Heart left ventricle (tissue), 16 donors: ENCODE measurements at regions not wholly inside any gene's neighbourhood (a gene's known extent, or its start where the extent isn't known, plus 50 kb on each side); places are given as distances from the start of the nearest gene placed in this dataset.

Experiments
- ATAC-seq, 4 donors: fragments of 200-7000 bp; cut with Tn5 transposase; one replicate each; pipeline ENCODE4 v1.9.1; 2020 to 2022; ENCODE audit warnings: moderate library complexity in 4 of 4, mild to moderate bottlenecking in 3 of 4, moderate number of reproducible peaks in 1 of 4
- DNase-seq, 5 donors: peaks; one replicate each; pipeline ENCODE4 v3.0.0-alpha.2; 2020
- H3K27ac ChIP-seq, 12 donors: fragments of 200-600 bp; sonication (generic) in 4 of 12; one replicate each; pipeline versions ENCODE4 v1.5.0 to v1.8.0; 2016 to 2022; ENCODE audit warnings: mild to moderate bottlenecking in 2 of 12
- H3K27me3 ChIP-seq, 9 donors: fragments of 200-600 bp; sonication (generic) in 2 of 9; one replicate each; pipeline versions ENCODE4 v1.5.1 to v1.8.0; 2016 to 2022; ENCODE audit warnings: mild to moderate bottlenecking in 3 of 9
- H3K36me3 ChIP-seq, 9 donors: fragments of 200-600 bp; sonication (generic) in 2 of 9; one replicate each; pipeline versions ENCODE4 v1.5.0 to v1.8.0; 2018 to 2022; ENCODE audit warnings: mild to moderate bottlenecking in 2 of 9
- H3K4me1 ChIP-seq, 12 donors: fragments of 200-600 bp; sonication (generic) in 4 of 12; one replicate each; pipeline versions ENCODE4 v1.5.0 to v1.8.0; 2016 to 2022; ENCODE audit warnings: mild to moderate bottlenecking in 3 of 12
- H3K4me3 ChIP-seq, 12 donors: fragments of 200-600 bp; sonication (generic) in 4 of 12; one replicate each; pipeline versions ENCODE4 v1.5.0 to v1.8.0; 2017 to 2022; ENCODE audit warnings: mild to moderate bottlenecking in 9 of 12, moderate library complexity in 4 of 12
- H3K9me3 ChIP-seq, 12 donors: fragments of 200-600 bp; sonication (generic) in 4 of 12; one replicate each; pipeline versions ENCODE4 v1.5.0 to v1.8.0; 2016 to 2022; ENCODE audit warnings: mild to moderate bottlenecking in 1 of 12
- POLR2A ChIP-seq, 2 donors: fragments of 450-650 bp; IDR thresholded peaks; one replicate each; pipeline ENCODE4 v1.6.1; 2017; ENCODE audit warnings: antibody characterized with exemption in 2 of 2, mild to moderate bottlenecking in 2 of 2, moderate library complexity in 2 of 2
- WGBS, 4 donors: extraction: QIAGEN DNeasy Blood & Tissue Kit in 2 of 4; methylation state at CpG; one replicate each; pipeline versions ENCODE4 v1.1.5 to v1.1.7; 2013 to 2018; 5-methylcytosine and 5-hydroxymethylcytosine counted together
- intact Hi-C, 10 donors: fragments of 100-400 bp; cut with DNase I; formaldehyde crosslinking; loops; one replicate each; pipeline versions ENCODE4 v1.11.1 to v1.14.2; 2022
- TF ChIP-seq, protein P1 (sequence below), 12 donors: fragments of 200-600 bp; sonication (generic) in 4 of 12; IDR thresholded peaks; one replicate each; pipeline versions ENCODE4 v1.5.0 to v1.8.0; 2018 to 2022; ENCODE audit warnings: antibody characterized with exemption in 12 of 12, mild to moderate bottlenecking in 5 of 12
- donor health status: ischemic (EF 13 %, LVEDD 7.1; RV severe dilation, severe dysfunction).
- donor health status: healthy with polysubstance abuse.
- donor health status: DM: no; HTN: yes; CAD: no.
- donor health status: DM: no; HTN: no; CAD: no.
- donor health status: ischemic (EF 25% LVEDD 6.9; RV normal size, moderate dysfunction).
- donor health status: ischemic (EF 25% LVEDD 5.7; RV mildly dilated, moderate dysfunction).
- donor health status: healthy.
- donor health status: DM: yes; HTN: yes; CAD: no.
- donor health status: ischemic (EF 35%, LVEDD 5.7; RV mildly dilated, moderate dysfunction).
- donor health status: nonischemic (EF 11% LVEDD 7.7; RV severe dilation, severe dysfunction).
- donor health status: DM: yes; HTN: yes; CAD: no.
- donor health status: PGD.
- donor health status: ischemic (EF 29% LVEDD 5.4; RV normal size, mild dysfunction).
- donor health status: nonischemic (EF 23%, LVEDD 6.1; RV moderate dilation, normal function).

DNA sequence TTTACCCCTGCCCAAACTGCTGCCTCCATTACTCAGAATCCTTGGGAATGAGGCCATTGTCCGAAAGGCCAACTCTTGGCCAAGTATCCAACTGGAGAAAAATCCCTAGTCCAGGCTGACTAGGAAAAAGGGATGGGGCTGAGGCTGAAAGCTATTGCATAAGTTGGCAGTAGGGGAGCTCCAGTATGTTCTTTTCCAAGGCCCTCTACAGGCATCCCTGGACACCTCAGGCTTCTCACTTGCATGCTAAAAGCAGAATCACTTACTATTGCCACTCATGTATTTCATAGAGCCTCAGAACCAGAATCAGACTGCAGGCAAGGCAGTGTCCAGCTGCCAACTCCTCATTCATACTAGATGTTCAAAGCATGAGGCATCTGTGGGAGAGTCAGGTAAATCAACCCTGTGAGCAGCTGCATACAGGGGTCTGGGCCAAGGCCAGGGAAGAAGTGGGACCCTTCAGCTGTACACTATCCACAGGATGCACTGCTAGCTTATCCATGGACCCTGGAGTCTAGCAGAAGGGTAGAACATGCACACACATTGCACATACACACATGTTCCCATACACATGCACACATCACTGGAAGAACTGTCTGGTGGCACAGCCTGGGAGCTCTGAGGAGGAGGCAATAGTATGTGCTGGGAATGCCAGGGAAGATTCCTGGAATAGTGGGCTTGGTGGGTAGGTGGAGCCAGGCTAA lies 195.3 kb downstream of the C1orf94 start:
- Histone ChIP-seq H3K9me3 (no peaks in the 10 kb centered on the region), H3K27ac (no peak overlapping the region), H3K4me1 (no peaks in the 10 kb centered on the region), H3K4me3 (no peak overlapping the region), H3K36me3 (no peaks in the 10 kb centered on the region), H3K27me3 (peaks cover 0 to 15% (median 0%) of the 10 kb centered on the region in 9 donors)
- ATAC-seq (no peak), DNase-seq (no peak)
- intact Hi-C loops, result no loop called here
- TF ChIP-seq POLR2A (IDR thresholded peaks at IDR 0.05), result no peak
- TF ChIP-seq, protein P1, sequence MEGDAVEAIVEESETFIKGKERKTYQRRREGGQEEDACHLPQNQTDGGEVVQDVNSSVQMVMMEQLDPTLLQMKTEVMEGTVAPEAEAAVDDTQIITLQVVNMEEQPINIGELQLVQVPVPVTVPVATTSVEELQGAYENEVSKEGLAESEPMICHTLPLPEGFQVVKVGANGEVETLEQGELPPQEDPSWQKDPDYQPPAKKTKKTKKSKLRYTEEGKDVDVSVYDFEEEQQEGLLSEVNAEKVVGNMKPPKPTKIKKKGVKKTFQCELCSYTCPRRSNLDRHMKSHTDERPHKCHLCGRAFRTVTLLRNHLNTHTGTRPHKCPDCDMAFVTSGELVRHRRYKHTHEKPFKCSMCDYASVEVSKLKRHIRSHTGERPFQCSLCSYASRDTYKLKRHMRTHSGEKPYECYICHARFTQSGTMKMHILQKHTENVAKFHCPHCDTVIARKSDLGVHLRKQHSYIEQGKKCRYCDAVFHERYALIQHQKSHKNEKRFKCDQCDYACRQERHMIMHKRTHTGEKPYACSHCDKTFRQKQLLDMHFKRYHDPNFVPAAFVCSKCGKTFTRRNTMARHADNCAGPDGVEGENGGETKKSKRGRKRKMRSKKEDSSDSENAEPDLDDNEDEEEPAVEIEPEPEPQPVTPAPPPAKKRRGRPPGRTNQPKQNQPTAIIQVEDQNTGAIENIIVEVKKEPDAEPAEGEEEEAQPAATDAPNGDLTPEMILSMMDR (IDR thresholded peaks at IDR 0.05), result no peak
- WGBS, 4 donors, result 69 to 80% (median 76%) methylated on average over 1 of the region's 1 CpG

DNA sequence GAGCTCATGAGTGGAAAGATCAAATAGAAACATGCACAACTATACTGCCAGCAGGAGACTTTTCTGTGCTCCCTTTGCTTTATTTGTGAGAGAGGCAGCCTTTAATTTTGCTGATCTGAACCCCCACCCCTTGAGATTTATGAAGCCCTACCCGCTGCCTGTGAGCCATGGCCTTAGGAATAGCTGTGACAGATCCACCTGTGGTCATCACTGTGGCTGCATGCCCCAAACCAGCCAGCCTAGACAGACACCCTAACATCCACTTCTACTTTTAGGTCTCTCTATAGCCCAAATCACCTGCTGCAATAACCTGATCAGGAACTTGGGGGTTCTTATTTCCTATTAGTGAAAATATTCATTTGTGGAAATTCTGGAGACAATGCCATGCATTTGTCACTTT lies 196.2 kb downstream of the C1orf94 start:
- H3K4me3 ChIP-seq, result no peak overlapping the region
- H3K9me3 ChIP-seq, result no peaks in the 10 kb centered on the region
- no peaks in the 10 kb centered on the region for H3K36me3 ChIP-seq
- intact Hi-C loops, result no loop called here
- ATAC-seq (no peak), DNase-seq (no peak)
- WGBS, 4 donors, result 54 to 67% (median 63%) methylated on average over 1 of the region's 1 CpG
- no peak for TF ChIP-seq POLR2A (IDR thresholded peaks at IDR 0.05)
- TF ChIP-seq, protein P1 (IDR thresholded peaks at IDR 0.05), result no peak
- H3K27ac ChIP-seq, result no peak overlapping the region
- H3K27me3 ChIP-seq, result peaks cover 0 to 24% (median 0%) of the 10 kb centered on the region in 9 donors
- no peaks in the 10 kb centered on the region for H3K4me1 ChIP-seq

DNA sequence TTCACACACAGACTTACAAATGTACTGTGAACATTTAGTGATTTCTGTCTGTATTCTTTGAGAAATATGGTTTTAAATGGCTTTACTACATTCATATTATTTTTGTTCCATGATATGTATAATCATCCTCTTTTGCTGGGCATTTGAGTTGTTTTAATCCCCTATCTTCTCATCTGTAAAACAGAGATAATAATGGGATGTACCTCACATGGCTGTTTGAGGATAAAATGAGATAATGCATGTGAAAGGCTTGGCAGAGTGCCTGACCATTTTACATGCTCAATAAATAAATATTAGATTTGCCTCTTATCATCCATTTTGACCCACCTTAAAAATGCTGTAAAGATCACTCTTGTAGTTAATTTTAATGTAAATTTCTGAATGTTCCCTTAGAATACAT lies 197.2 kb downstream of the C1orf94 start:
- no peaks in the 10 kb centered on the region for H3K4me1 ChIP-seq
- ATAC-seq (no peak), DNase-seq (no peak)
- TF ChIP-seq, protein P1 (IDR thresholded peaks at IDR 0.05), result no peak
- no peak for TF ChIP-seq POLR2A (IDR thresholded peaks at IDR 0.05)
- intact Hi-C loops, result no loop called here
- H3K4me3 ChIP-seq, result no peak overlapping the region
- H3K27ac ChIP-seq, result no peak overlapping the region
- peaks cover 0 to 35% (median 2%) of the 10 kb centered on the region in 9 donors for H3K27me3 ChIP-seq
- no peaks in the 10 kb centered on the region for H3K9me3 ChIP-seq
- H3K36me3 ChIP-seq, result no peaks in the 10 kb centered on the region

DNA sequence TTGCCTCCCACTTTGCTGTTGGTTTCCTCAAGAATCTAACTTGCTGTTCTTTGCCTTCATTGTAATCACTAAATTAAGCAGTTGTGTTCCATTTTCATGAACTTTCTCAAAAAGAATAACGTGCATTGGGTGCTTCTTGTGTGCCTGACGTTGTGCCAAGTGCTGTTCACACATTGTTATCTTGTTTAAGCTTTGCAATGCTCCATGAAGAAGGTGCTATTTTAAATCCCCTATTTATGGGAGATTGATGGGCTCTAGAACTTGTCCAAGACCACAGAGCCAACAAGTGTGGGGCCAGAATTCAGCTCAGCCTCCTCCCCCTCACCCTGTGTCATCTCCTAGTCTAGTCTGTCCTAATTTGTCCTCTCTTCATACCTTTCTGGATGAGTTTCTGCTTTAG lies 199.8 kb downstream of the C1orf94 start:
- DNase-seq (no peak), ATAC-seq (no peak)
- H3K27ac ChIP-seq, result no peak overlapping the region
- no peak for TF ChIP-seq POLR2A (IDR thresholded peaks at IDR 0.05)
- TF ChIP-seq, protein P1 (IDR thresholded peaks at IDR 0.05), result no peak
- 11 to 15% (median 13%) methylated on average over 2 of the region's 2 CpGs for WGBS, 4 donors
- H3K9me3 ChIP-seq, result no peaks in the 10 kb centered on the region
- H3K4me1 ChIP-seq, result no peaks in the 10 kb centered on the region
- intact Hi-C loops, result no loop called here
- H3K36me3 ChIP-seq, result no peaks in the 10 kb centered on the region
- H3K27me3 ChIP-seq, result peaks cover 0 to 61% (median 16%) of the 10 kb centered on the region in 9 donors
- H3K4me3 ChIP-seq, result no peak overlapping the region
